Myocyte (in vitro differentiated cells): ENCODE measurements at regions not wholly inside any gene's neighbourhood (a gene's known extent, or its start where the extent isn't known, plus 50 kb on each side); places are given as distances from the start of the nearest gene placed in this dataset.

Experiments
- DNase-seq: peaks from one replicate; pipeline ENCODE4 v3.0.0-alpha.2; 2012; ENCODE audit warnings: low read depth

DNA sequence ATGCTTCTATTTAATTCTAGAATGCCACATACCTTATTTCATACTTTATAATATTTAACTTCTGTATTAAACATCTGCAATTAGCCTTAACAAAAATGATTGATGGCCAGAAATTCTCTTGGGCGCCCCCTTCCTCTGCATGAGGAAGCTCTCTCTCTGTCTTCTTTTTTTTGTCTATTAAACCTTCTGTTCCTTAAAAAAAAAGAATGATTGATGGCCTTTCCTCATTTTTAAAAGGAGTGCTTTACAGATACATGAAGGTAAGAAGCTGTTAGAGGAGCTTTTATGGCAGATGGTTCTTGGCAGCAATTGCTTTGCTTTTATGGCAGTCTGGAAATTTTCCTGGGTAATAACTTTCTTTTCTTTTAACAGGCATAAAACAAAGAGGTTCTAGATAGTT lies 526.9 kb downstream of the SLC4A3 start:
- no peak for DNase-seq

DNA sequence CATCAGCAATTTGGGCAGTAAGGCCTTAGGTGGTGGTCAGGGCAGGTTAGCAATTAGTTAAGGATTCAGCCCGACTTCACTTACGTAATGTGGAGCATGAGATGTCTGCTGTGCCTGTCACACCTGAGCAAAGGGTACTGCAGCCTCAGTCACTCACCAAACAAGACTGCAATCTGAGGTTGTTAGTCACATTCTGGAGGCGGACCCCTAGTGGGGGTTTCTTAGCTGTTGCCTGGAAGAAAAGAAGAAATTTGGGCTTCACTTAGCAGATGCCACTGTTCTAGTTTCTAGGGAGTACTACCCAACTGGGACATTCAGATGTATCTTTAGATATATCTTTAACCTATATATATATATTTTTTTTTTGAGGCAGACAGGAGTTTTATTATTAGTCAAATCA lies 529.9 kb downstream of the SLC4A3 start:
- no peak for DNase-seq

DNA sequence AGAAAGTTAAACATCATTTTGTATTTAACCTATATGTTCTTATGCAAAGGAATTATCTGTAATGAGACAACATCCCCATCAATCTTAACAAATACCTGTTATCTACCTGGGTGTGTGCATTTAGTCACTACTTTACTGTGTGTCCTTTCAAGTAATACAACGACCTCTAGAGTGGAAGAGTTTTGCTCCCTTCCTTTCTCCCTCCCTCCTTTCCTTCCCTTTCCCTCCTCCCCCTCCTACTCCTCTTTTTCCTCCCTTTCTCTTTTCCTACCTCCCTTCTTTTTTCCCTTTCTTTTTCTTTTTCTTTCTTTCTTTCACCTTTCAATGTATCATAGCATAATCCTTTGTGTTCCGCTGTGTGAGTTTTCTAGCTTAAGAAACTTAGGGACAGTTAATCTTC lies 532.3 kb downstream of the SLC4A3 start:
- no peak for DNase-seq

DNA sequence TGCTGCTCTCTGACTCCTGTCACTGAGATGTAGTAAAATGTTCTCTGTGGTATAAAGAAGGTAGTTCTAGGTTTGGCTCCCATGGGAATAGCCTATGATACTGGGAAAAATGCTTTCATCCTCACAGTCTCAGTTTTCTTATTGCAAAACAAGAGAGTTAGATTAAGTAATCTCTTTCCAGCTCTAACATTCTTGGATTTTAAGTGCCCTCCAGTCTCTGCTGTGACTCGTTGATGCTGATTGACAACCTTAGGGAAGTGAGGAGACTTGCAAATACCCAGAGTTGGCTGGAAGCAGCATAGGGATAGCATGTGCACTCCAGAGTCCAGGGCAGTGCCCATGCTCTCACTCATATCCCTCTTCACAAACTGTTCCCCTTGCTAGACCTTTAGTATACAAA lies 534.9 kb downstream of the SLC4A3 start:
- DNase-seq = no peak

DNA sequence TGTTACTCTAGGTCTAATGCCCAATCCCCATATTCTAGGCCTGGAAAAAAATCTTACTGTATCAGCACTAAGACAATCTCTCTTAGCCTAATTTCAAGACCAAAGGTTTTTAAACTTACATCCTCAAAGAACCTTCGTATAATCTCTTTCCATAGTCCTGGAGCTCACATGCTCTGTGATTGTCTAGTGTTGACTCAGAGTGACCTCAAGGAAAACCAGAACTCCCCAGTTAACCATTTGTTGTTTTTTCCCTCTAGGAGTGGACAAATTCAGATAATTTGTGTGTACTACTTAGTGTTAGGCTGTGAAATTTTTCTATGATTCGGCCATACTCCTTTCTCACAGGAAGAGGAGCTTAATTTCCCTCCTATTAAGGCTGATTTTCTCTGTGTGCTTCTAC lies 536.1 kb downstream of the SLC4A3 start:
- no peak for DNase-seq

DNA sequence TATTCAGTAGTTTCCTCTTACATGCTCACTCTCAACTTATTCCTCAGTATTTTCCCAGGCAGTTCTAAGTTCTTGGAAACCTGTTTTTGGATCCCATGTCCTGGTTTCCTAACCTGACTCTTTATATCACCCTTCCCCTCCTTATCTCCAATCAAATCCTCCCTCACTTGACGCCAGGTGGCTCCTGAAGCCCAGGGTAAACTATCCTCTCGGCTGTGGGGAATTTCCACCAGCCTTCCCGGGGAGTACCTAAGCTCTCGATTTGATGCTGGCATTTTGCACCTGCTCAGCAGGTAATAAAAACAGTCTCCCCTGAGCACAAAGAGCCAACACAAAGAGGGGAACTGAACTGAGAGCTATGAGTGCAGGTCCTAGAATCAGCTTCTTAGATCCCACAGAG lies 538.0 kb downstream of the SLC4A3 start:
- DNase-seq = no peak

DNA sequence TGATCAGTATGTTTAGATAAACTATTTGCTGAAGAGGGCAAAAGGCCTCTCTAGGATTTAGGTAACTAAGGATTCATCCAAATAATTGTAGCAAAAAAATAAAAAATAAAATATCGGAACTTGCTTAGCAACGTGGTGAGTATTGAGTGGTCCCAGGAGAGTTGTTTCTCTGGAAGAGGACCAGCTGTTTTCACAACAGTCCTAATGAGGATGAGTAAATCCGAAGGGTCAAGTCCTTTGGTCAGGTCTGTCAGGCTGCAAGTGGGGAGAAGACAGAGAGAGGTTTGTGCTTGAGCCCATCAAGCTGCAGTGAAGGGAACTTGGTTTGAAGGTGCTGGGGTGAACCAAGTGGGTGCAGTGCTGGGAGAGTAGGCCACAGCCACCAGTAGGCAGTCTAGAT lies 539.2 kb downstream of the SLC4A3 start:
- peak; percentile 39 for DNase-seq

DNA sequence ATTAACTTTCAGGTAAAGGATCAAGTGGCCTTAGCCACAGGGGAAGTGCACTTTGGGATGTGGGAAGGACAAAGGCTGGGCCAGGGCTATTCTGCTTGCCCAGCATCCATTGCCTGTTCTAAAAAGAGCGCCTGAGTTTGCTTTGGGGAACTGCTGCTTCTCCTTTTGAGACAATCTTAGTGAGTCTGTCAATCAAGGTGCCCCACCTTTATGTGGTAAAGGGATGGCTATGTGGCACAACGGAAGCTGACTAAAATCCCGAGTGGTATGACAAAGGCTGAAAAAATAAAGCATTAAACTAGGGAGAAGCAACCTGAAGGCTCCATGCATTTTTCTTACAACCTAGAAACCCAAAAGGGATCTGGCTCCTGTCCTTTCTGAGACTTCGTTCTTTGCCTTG lies 540.5 kb downstream of the SLC4A3 start:
- no peak for DNase-seq

DNA sequence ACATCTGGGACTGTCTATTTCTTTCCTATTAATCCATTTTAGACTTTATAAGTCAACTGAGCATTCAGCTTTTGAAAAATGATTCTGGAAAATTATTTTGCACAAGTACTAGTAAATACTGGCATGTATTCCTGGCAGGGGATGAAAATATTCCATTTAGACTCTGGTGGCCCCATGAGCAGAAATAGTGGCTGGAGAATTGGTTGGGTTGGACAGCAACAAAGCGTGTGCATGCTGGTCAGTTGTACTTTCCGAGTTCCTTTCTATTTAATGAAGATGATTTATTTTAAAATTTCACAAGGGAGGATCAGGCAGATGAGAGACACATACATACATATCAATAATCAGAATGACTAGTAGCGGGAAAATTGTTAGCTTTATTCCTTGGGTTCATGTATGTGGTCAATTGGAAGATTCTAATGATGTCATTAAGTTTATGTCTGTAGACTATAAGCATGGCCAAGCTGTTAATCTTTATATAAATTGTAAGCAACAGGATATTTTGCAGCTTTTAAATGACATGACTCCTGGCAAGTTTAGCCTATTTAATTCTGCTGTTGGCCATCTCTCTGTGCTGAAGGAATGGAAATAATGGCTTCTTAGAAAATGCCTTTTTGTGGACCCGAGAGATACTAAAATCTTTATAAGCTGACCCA lies 541.6 kb downstream of the SLC4A3 start:
- DNase-seq = no peak

DNA sequence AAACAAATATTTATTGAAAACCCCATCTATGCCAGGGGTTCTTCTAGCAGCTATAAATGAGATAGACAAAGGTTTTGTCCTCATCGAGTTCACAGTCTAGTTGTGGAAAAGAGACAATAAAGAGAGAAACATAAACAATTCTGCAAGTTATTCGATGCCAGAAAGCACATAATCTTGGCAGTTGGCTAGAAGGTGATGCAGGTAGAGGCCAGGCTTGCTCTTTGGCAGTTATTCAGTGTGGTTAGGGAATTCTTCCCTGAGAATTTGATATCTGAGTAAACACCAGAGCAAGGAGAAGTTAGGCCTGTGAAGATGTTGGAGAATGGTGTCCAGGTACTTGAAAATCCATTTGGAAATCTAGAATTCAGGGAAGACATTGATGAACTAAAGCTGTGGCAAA lies 547.4 kb downstream of the SLC4A3 start:
- DNase-seq = no peak

DNA sequence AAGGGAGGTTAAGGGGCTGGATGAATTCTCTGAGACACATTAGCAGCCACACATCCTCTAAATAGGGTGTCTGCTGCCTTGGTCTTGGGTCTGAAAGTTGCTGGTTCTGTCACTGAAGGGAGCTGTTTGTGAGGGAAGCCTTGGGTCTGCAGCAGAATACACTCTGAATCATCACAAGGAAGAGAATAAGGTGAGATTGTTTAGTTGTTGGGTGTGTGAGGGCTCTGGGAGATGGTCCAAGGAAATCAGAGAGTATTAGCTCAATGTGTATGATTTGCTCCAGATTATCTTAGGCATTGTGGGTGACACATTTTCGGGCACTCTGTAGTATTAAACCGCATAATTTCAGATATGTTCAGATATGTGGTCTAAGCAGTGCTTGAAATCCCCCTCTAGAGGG lies 548.5 kb downstream of the SLC4A3 start:
- no peak for DNase-seq

DNA sequence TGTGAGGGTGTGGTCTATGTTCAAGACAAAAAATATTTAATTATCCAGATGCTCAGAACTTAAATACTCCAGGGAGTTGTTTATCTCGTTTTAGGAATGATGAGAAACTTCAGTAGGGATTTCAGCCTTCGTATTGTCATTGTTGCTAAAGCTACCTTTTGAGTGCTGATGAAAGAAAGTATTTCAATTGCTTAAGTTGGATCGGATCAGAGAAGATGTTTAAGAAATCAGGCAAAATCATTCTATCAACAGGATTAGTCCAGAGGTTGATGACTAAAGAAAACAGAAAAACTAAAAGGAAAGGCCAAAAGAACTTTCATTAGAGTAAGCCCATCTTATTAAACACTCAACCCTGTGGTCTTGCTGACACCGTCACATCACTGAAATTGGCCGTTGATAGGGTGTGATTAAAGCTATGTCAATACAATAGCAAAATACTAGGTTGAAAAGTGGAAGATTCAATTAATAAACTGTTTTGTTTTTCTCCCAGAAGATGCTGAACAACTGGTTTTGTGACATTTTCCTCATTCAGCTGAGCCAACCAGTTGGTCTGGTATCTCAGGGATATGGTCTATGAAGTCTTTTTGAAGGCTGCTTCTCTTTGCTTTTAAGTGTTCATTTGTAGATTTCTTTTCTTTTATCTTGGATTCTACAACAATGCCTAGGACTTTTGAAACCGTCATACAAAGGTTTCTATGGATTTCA lies 551.7 kb downstream of the SLC4A3 start:
- DNase-seq = no peak

DNA sequence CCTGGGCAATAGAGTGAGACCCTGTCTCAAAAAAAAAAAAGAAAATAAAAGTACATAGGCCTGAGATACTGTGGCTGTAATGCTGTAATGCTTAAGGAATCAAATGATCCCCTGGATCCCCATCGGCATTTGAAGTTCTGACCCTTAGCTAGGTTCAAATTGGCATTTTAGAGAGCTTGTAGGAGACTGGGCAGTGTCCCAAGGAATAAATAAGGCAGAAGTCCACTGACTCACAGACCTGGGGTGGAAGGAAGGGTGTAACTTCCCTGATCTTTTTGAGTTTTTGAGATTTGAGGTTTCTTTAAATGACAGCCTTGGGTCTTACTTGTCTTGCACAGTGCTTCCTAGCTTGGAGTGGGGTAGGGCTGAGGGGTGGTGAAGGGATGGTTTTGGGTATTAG lies 553.7 kb downstream of the SLC4A3 start:
- DNase-seq = no peak

DNA sequence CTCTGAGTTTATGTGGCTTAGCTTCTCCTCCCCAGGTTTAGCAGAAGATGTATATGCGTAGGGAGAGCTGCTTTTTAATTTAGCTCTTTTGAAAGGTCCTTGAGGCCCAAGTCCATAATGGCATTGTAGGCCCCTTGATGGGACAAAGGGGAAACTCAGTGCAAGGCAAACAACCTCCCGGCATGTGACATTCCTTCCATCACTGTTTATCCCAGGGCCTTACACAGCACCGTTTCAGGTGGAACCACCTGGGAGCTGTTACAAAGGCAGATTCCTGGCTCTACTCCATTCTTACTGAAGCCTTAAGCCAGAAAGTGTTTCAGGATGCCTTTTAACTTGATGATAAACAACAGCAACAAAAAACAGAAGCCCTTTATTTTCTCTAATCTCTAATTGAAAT lies 555.4 kb downstream of the SLC4A3 start:
- no peak for DNase-seq

DNA sequence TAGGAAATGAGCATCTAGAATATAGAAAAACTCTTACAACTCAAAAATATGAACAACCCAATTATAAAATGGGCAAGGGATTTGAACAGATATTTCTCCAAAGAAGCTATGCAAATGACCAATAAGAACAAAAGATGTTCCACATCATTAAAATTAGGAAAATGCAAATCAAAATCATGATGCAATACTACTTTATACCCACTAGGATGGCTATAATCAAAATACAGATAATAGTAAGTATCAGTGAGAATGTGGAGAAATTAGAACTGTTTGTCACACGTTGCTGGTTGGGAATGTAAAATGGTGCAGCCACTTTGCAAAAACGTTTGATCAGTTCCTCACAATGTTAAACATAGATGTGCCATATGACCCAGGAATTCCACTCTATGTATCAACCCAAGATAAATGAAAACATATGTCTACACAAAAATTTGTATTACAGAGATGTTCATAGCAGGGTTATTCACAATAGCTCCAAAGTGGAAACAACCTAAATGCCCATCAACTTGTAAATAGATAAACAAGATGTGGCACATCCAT lies 558.4 kb downstream of the SLC4A3 start:
- DNase-seq = no peak

DNA sequence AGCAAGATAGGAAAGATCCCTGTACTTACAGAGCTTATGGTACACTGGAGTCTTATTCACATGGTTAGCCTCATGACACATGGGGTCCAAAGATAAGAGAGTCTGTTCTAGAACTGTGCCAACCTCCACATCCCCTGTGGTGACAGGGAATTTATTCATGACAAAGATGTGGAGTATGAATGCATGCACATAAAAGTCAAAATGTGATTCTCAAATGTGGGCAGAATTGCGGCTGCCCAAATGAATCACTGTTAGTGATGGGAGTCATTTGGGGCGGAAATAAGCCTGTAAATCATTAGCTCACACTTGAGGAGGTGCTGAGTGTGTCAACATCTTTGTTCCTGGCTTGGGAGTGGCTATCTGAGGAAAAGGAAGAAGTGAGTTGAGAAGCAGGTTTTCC lies 560.6 kb downstream of the SLC4A3 start:
- DNase-seq = peak; percentile 37

DNA sequence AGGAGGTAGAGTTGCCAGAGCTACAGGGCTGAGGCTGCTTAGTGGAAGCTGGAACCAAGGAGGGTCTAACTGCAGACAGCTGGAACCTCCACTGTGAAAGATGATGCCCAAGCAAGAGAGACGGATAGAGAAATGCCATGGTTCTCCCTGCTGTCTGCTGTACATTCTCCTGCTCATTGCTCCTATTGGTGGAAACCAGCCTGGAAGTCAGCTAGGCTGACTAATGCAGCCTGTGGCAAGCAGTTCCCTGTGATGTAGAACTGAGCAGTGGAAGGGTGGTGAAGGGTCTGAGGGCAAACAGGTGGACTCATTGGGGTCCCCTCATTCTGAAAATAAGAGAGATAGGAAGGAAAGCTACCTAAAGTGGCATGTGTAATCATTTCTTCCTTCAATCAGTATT lies 563.6 kb downstream of the SLC4A3 start:
- no peak for DNase-seq

DNA sequence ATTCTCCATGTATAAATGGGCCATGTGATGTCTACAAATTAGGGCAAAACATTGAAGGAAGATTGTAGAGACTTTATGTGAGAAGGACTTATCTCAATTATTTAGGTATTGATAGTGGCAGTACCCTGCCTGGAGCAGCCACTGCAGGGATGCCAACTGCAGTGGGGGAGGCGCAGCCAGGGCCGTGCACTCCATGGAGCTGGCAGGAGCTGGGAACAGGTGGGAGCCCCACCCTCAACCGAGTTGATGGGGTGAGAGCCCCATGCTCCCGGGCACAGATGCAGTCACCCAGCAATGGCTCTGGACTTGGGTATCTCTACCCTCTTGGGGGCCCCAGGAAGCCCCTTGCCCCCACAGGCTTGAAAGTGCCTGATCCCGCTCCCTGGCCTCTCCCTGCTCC lies 564.3 kb downstream of the SLC4A3 start:
- DNase-seq = no peak

DNA sequence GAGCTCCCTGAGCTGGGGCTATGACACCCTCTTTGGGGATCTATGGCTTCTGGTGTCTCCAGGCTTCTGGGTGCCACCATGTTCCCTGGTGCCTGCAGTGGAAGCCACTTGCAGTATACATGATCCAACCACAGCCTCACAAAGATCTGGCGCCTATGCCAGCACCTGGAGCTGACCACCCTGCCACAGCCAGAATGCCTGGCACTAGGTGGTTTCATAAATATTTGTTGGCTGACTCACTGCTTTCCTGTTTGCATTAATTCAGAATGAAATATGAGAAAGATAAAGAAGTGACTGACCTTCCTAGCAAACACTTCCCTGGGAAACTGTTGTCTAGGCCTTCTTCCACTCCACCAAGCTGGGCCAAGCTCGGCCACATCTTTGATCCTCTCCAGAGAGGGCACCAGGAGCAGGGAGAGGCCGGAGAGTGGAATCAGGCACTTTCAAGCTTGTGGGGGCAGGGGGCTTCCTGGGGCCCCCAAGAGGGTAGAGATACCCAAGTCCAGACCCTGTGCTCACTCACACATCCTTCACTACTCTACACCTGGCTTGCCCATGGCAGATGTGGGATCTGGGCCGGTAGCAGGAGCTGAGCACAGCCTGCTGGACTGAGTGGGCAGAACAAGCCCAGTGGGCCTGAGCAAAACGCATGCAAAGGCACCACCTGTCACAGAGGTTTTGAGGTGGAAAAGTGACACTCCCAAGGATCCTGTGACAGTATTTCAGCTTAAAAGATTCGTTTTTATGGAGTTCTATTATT lies 565.7 kb downstream of the SLC4A3 start:
- no peak for DNase-seq

DNA sequence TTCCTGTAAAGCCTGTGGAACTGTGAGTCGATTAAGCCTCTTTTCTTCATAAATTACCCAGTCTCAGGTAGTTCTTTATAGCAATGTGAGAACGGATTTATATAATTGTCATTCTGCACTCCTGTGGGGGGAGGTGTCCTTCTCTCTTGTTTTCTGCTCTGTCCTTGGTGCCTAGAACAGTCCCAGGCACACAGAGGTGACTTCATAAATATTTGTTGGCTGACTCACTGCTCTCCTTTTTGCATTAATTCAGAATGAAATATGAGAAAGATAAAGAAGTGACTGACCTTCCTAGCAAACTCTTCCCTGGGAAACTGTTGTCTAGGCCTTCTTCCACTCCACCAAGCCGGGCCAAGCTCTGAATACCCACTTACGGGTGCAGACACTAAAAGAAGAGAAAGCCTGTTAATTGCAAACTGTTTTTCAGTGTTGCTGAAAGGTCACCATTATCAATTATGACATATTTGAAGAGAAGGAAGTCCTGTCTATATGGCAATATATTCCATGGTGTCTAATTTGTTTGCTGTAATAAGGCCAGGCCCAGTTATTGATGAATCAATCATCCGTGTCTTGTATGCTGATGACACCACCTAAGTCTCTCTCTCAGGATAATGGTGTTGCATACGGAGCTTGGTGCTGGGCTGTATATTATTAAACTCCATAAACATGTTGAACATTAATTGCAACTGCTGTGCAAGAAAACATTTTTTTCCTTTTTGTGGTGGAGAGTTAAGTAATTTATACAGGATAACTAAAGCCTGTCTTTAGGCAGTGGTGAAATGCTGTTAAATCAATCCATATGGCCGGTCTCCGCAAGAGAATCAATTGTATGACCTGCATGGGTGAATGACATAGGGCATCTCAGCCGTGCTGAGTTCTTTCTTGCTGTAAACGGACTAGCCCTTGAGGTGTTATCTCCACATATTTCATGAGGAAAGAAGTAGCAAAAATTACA lies 567.5 kb downstream of the SLC4A3 start:
- no peak for DNase-seq

DNA sequence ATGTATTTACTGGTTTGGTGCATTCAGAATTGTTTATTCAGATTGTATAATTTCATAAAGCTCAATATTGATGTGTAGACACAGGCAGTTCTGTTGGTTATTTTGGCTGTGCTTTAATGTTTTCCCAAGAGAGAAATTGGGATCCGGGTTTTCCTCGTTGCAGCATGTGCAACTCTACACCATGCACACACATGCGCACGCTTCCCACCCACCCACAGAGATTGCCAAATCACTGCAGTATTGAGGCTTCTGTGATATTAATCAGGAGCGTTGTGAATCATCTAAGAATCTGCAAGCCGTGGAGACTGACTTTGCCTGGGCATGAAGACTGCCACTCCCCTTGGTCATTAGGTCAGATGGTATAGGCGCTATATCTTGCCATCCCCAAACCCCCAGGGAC lies 571.5 kb downstream of the SLC4A3 start:
- DNase-seq = peak; percentile 62
